Smooth muscle cell (in vitro differentiated cells): ENCODE measurements at regions not wholly inside any gene's neighbourhood (a gene's known extent, or its start where the extent isn't known, plus 50 kb on each side); places are given as distances from the start of the nearest gene placed in this dataset.

Experiments used
- DNase-seq: peaks from one replicate; lab custom pipeline; 2025; ENCODE audit not compliant: unreplicated experiment; lab: John Stamatoyannopoulos, UW
- H2AFZ ChIP-seq: fragments of 200-600 bp; sonication (generic); 2 replicates; pipeline ENCODE4 v1.6.0; 2016; ENCODE audit warnings: antibody characterized with exemption, low read depth, mild to moderate bottlenecking
- H3F3A ChIP-seq: fragments of 200-600 bp; sonication (generic); 2 replicates; pipeline ENCODE4 v1.6.0; 2017; ENCODE audit warnings: antibody characterized with exemption, low read depth
- H3K27ac ChIP-seq: fragments of 200-600 bp; sonication (generic); 2 replicates; pipeline ENCODE4 v1.5.1; 2016; ENCODE audit warnings: low read depth, mild to moderate bottlenecking
- H3K27me3 ChIP-seq: fragments of 200-600 bp; sonication (generic); 2 replicates; pipeline ENCODE4 v1.6.1; 2016; ENCODE audit warnings: low read depth, mild to moderate bottlenecking
- H3K36me3 ChIP-seq: fragments of 200-600 bp; sonication (generic); 2 replicates; pipeline ENCODE4 v1.5.1; 2016; ENCODE audit warnings: low read depth
- H3K4me1 ChIP-seq: fragments of 200-600 bp; sonication (generic); 2 replicates; pipeline ENCODE4 v1.5.1; 2016; ENCODE audit warnings: low read depth
- H3K4me2 ChIP-seq: fragments of 200-600 bp; sonication (generic); 2 replicates; pipeline ENCODE4 v1.6.0; 2016; ENCODE audit warnings: mild to moderate bottlenecking
- H3K4me3 ChIP-seq: fragments of 200-600 bp; sonication (generic); 2 replicates; pipeline ENCODE4 v1.5.1; 2016; ENCODE audit warnings: mild to moderate bottlenecking
- H3K79me2 ChIP-seq: fragments of 200-600 bp; sonication (generic); 2 replicates; pipeline ENCODE4 v1.6.0; 2016; ENCODE audit warnings: low read depth, mild to moderate bottlenecking
- H3K9ac ChIP-seq: fragments of 200-600 bp; sonication (generic); 2 replicates; pipeline ENCODE4 v1.6.0; 2016; ENCODE audit warnings: low read depth
- H3K9me3 ChIP-seq: fragments of 200-600 bp; sonication (generic); replicated peaks from 2 replicates; pipeline ENCODE4 v1.5.1; 2016; ENCODE audit warnings: low read depth
- H4K20me1 ChIP-seq: fragments of 200-600 bp; sonication (generic); 2 replicates; pipeline ENCODE4 v1.6.0; 2016; ENCODE audit warnings: low read depth
- WGBS: methylation state at CpG from one replicate; pipeline ENCODE4 v1.1.7; 2016; ENCODE audit warnings: low lambda C conversion rate; 5-methylcytosine and 5-hydroxymethylcytosine counted together
- TF ChIP-seq, protein P1 (sequence below): fragments of 200-600 bp; sonication (generic); IDR thresholded peaks from 2 replicates; pipeline ENCODE4 v1.5.1; 2017; ENCODE audit warnings: borderline replicate concordance, mild to moderate bottlenecking, antibody characterized with exemption; ENCODE audit not compliant: insufficient read depth, poor library complexity, severe bottlenecking

GRCh38 chr5:38110130-38110529 lies 148.2 kb upstream of the EGFLAM start:
- WGBS: 94% methylated on average over 6 of the region's 6 CpGs
- H4K20me1 ChIP-seq: no peaks in the 10 kb centered on the region

DNA sequence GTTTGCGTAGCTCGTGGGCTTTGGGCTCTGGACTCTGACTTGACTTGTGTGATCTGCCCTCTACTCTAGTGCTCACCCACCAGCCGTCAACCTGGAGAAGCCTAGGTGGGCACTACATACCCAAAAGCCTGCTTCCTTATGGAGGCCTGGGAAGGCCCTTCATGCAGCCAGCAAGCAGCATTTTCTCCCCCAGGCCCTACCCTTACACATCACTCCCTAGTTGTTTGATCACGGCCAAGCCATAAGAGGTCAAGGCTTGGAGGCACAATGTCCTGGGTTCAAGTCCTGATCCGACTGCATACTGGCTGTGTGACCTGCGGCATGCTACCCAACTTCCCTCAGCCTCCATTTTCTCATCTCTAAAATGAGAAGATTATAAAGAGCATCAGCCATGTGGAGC lies 151.3 kb upstream of the EGFLAM start:
- Histone ChIP-seq H3K27me3 (no peaks in the 10 kb centered on the region), H3K4me1 (peaks cover 13% of the 10 kb centered on the region), H3K27ac (no peak overlapping the region), H2AFZ (no peak overlapping the region), H3K4me3 (no peak overlapping the region), H3K36me3 (no peaks in the 10 kb centered on the region), H4K20me1 (no peaks in the 10 kb centered on the region), H3K9ac (no peak overlapping the region), H3K79me2 (no peaks in the 10 kb centered on the region), H3K9me3 (no peaks in the 10 kb centered on the region), H3F3A (no peaks in the 10 kb centered on the region), H3K4me2 (no peak overlapping the region)
- WGBS: 96% methylated on average over 6 of the region's 6 CpGs
- no peak for DNase-seq
- TF ChIP-seq, protein P1, sequence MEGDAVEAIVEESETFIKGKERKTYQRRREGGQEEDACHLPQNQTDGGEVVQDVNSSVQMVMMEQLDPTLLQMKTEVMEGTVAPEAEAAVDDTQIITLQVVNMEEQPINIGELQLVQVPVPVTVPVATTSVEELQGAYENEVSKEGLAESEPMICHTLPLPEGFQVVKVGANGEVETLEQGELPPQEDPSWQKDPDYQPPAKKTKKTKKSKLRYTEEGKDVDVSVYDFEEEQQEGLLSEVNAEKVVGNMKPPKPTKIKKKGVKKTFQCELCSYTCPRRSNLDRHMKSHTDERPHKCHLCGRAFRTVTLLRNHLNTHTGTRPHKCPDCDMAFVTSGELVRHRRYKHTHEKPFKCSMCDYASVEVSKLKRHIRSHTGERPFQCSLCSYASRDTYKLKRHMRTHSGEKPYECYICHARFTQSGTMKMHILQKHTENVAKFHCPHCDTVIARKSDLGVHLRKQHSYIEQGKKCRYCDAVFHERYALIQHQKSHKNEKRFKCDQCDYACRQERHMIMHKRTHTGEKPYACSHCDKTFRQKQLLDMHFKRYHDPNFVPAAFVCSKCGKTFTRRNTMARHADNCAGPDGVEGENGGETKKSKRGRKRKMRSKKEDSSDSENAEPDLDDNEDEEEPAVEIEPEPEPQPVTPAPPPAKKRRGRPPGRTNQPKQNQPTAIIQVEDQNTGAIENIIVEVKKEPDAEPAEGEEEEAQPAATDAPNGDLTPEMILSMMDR: no peak

More at GRCh38 chr5:38110130-38110529, 148.2 kb upstream of the EGFLAM start:
- Histone ChIP-seq H3K27me3 (no peaks in the 10 kb centered on the region), H2AFZ (no peak overlapping the region), H3K79me2 (no peaks in the 10 kb centered on the region), H3K4me1 (peaks cover under 1% of the 10 kb centered on the region), H3F3A (no peaks in the 10 kb centered on the region), H3K36me3 (no peaks in the 10 kb centered on the region), H3K27ac (no peak overlapping the region), H3K9ac (no peak overlapping the region), H3K4me2 (no peak overlapping the region), H3K9me3 (no peaks in the 10 kb centered on the region), H3K4me3 (no peak overlapping the region)
- no peak for DNase-seq
- TF ChIP-seq, protein P1: no peak

DNA sequence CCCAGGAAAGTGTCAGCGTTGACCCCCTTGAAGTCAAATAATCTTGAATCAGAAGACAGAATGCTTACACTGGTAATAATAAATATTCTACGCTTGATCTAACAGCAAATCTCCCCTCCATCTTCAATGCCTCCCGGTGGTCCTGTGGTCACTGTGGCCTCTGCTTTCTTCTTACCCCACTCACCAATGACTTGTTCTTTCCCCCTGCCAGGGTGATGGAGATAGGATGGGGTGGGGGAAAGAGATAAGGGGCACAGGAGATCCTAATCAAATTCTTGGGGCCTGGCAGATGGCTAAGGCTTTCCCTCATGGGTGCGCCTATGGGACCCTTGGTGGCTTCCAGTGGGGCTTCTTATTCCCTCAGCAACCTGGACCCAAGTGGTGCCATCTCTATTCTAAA lies 152.6 kb upstream of the EGFLAM start:
- H3K79me2 ChIP-seq: no peaks in the 10 kb centered on the region
- peaks cover 13% of the 10 kb centered on the region for H3K4me1 ChIP-seq
- H3F3A ChIP-seq: no peaks in the 10 kb centered on the region
- WGBS: 98% methylated on average over 4 of the region's 4 CpGs
- H3K9ac ChIP-seq: no peak overlapping the region
- H2AFZ ChIP-seq: no peak overlapping the region
- H3K4me3 ChIP-seq: no peak overlapping the region
- H3K9me3 ChIP-seq: no peaks in the 10 kb centered on the region
- no peaks in the 10 kb centered on the region for H3K27me3 ChIP-seq
- no peak overlapping the region for H3K27ac ChIP-seq
- TF ChIP-seq, protein P1: no peak
- DNase-seq: no peak
- no peaks in the 10 kb centered on the region for H4K20me1 ChIP-seq
- no peaks in the 10 kb centered on the region for H3K36me3 ChIP-seq
- H3K4me2 ChIP-seq: no peak overlapping the region

GRCh38 chr5:38105231-38105570 lies 153.2 kb upstream of the EGFLAM start:
- Histone ChIP-seq H3K27ac (no peak overlapping the region), H3K4me3 (no peak overlapping the region), H3K4me1 (peaks cover 13% of the 10 kb centered on the region), H3K4me2 (peak overlapping the region; percentile 75), H4K20me1 (no peaks in the 10 kb centered on the region), H3K79me2 (no peaks in the 10 kb centered on the region), H3K27me3 (no peaks in the 10 kb centered on the region), H3K9me3 (no peaks in the 10 kb centered on the region), H3K36me3 (no peaks in the 10 kb centered on the region), H2AFZ (no peak overlapping the region), H3K9ac (no peak overlapping the region), H3F3A (no peaks in the 10 kb centered on the region)
- 87% methylated on average over 3 of the region's 3 CpGs for WGBS
- DNase-seq: no peak
- TF ChIP-seq, protein P1: no peak
